H1 (cell line): ENCODE measurements at regions not wholly inside any gene's neighbourhood (a gene's known extent, or its start where the extent isn't known, plus 50 kb on each side); places are given as distances from the start of the nearest gene placed in this dataset.

Source experiments
- CTCF ChIA-PET: fragments of 300-600 bp; sonication (Branson Sonifier 250); formaldehyde crosslinking; loops from one replicate; lab custom pipeline; 2021; ENCODE audit not compliant: partially characterized antibody; lab: Charles Lee
- POLR2A ChIA-PET: fragments of 300-600 bp; sonication (Branson Sonifier 250); formaldehyde crosslinking; loops from one replicate; lab custom pipeline; 2021; ENCODE audit warnings: inconsistent platforms; ENCODE audit not compliant: partially characterized antibody; lab: Charles Lee
- DNase-seq, 2 experiments: peaks; one replicate each; pipeline versions ENCODE4 v3.0.0 to v3.0.0-alpha.2; 2010 to 2022; ENCODE audit warnings: low spot score in 2 of 2, low read depth in 1 of 2, mixed read lengths in 1 of 2
- FAIRE-seq: peaks from 2 replicates; lab custom pipeline; 2011; peaks lifted over from hg19 to GRCh38; lab: Jason Lieb, UNC
- H2AFZ ChIP-seq: 2 replicates; pipeline ENCODE4 v1.8.1; 2012; ENCODE audit warnings: low read length, inconsistent platforms
- H2AK5ac ChIP-seq: 2 replicates; pipeline ENCODE4 v1.6.1; 2013; ENCODE audit warnings: low read depth, low read length
- H2BK120ac ChIP-seq: replicated peaks from 2 replicates; pipeline ENCODE3; 2013; ENCODE audit warnings: low read depth, low read length, inconsistent platforms
- H2BK12ac ChIP-seq: 2 replicates; pipeline ENCODE4 v1.6.1; 2013; ENCODE audit warnings: low read depth, low read length
- H2BK15ac ChIP-seq: 2 replicates; pipeline ENCODE4 v1.6.1; 2013; ENCODE audit warnings: low read length
- H2BK20ac ChIP-seq: 2 replicates; pipeline ENCODE4 v1.6.1; 2013; ENCODE audit warnings: low read length
- H2BK5ac ChIP-seq: 2 replicates; pipeline ENCODE4 v1.6.1; 2013; ENCODE audit warnings: low read depth, low read length
- H3K14ac ChIP-seq: 2 replicates; pipeline ENCODE4 v1.6.1; 2013; ENCODE audit warnings: inconsistent platforms; ENCODE audit not compliant: insufficient read length
- H3K18ac ChIP-seq: 2 replicates; pipeline ENCODE4 v1.6.1; 2013; ENCODE audit warnings: low read length; ENCODE audit errors: extremely low read depth
- H3K23ac ChIP-seq: 2 replicates; pipeline ENCODE4 v1.6.1; 2013; ENCODE audit warnings: inconsistent platforms; ENCODE audit not compliant: insufficient read length
- H3K23me2 ChIP-seq: 2 replicates; pipeline ENCODE4 v1.6.1; 2013; ENCODE audit warnings: low read depth, low read length
- H3K27ac ChIP-seq: 2 replicates; pipeline ENCODE4 v1.6.1; 2011; ENCODE audit warnings: low read depth, low read length, inconsistent platforms
- H3K27me3 ChIP-seq, 4 experiments: replicated peaks in 1 of 4; 1 replicate in 1 of 4; 2 replicates in 3 of 4; pipeline versions ENCODE4 v1.6.1 to v1.8.1; 2011 to 2013; ENCODE audit warnings: low read length in 3 of 4, mild to moderate bottlenecking in 3 of 4, inconsistent platforms in 2 of 4, mixed read lengths in 2 of 4, moderate library complexity in 1 of 4; ENCODE audit not compliant: control insufficient read depth in 3 of 4, insufficient read depth in 3 of 4; ENCODE audit errors: extremely low read depth in 1 of 4
- H3K36me3 ChIP-seq, 4 experiments: 2 replicates each; pipeline versions ENCODE4 v1.6.1 to v1.8.1; 2011 to 2013; ENCODE audit warnings: mild to moderate bottlenecking in 4 of 4, low read length in 3 of 4, moderate library complexity in 2 of 4, control low read depth in 1 of 4, inconsistent platforms in 1 of 4; ENCODE audit not compliant: insufficient read depth in 4 of 4, control insufficient read depth in 2 of 4
- H3K4ac ChIP-seq: replicated peaks from 2 replicates; pipeline ENCODE3; 2013; ENCODE audit warnings: low read length, low read depth, mixed read lengths, inconsistent platforms; ENCODE audit not compliant: insufficient read length
- H3K4me1 ChIP-seq, 4 experiments: replicated peaks in 1 of 4; 1 replicate in 1 of 4; 2 replicates in 3 of 4; pipeline versions ENCODE4 v1.6.1 to v1.8.1; 2011 to 2013; ENCODE audit warnings: low read length in 3 of 4, inconsistent platforms in 2 of 4, mixed read lengths in 1 of 4; ENCODE audit not compliant: insufficient read depth in 4 of 4, control insufficient read depth in 3 of 4
- H3K4me2 ChIP-seq, 2 experiments: 2 replicates each; pipeline versions ENCODE4 v1.6.1 to v1.8.1; 2011 to 2013; ENCODE audit warnings: low read depth in 2 of 2, low read length in 2 of 2, control low read depth in 1 of 2, inconsistent platforms in 1 of 2, mild to moderate bottlenecking in 1 of 2; ENCODE audit not compliant: insufficient read depth in 1 of 2
- H3K4me3 ChIP-seq, 4 experiments: fragments of 200-600, 300-600 bp in 1 of 4; sonication (generic), shearing (Covaris generic), sonication (Bioruptor Twin) in 1 of 4; 2 replicates each; pipeline versions ENCODE4 v1.5.1 to v1.8.1; 2011 to 2016; ENCODE audit warnings: low read length in 4 of 4, low read depth in 3 of 4, control low read depth in 2 of 4, inconsistent platforms in 2 of 4, mild to moderate bottlenecking in 2 of 4, mixed read lengths in 1 of 4, moderate library complexity in 1 of 4; ENCODE audit not compliant: insufficient read depth in 2 of 4; ENCODE audit errors: extremely low read depth in 1 of 4
- H3K56ac ChIP-seq: replicated peaks from 2 replicates; pipeline ENCODE3; 2013; ENCODE audit warnings: low read depth, mild to moderate bottlenecking, mixed read lengths, low read length, inconsistent platforms; ENCODE audit not compliant: insufficient read length
- H3K79me1 ChIP-seq: 2 replicates; pipeline ENCODE4 v1.6.1; 2013; ENCODE audit warnings: low read depth, low read length, control low read depth
- H3K79me2 ChIP-seq, 2 experiments: 2 replicates each; pipeline versions ENCODE4 v1.6.1 to v1.8.1; 2012 to 2013; ENCODE audit warnings: low read length in 2 of 2, mild to moderate bottlenecking in 2 of 2, inconsistent platforms in 1 of 2; ENCODE audit not compliant: insufficient read depth in 2 of 2, control insufficient read depth in 1 of 2
- H3K9ac ChIP-seq, 4 experiments: replicated peaks in 1 of 4; 1 replicate in 1 of 4; 2 replicates in 3 of 4; pipeline versions ENCODE4 v1.6.1 to v1.8.1; 2011 to 2013; ENCODE audit warnings: low read depth in 3 of 4, low read length in 3 of 4, control low read depth in 2 of 4, mild to moderate bottlenecking in 2 of 4, moderate library complexity in 2 of 4, inconsistent platforms in 1 of 4; ENCODE audit errors: extremely low read depth in 1 of 4
- H3K9me3 ChIP-seq, 2 experiments: 2 replicates each; pipeline versions ENCODE4 v1.6.1 to v1.8.1; 2012 to 2013; ENCODE audit warnings: mild to moderate bottlenecking in 2 of 2, moderate library complexity in 2 of 2, control low read depth in 1 of 2, inconsistent platforms in 1 of 2, low read depth in 1 of 2, low read length in 1 of 2, mixed read lengths in 1 of 2; ENCODE audit not compliant: insufficient read depth in 2 of 2
- H4K20me1 ChIP-seq, 2 experiments: replicated peaks in 1 of 2; 2 replicates each; pipeline versions ENCODE3 to v1.8.1; 2011 to 2013; ENCODE audit warnings: inconsistent platforms in 2 of 2, low read length in 2 of 2, mild to moderate bottlenecking in 1 of 2; ENCODE audit not compliant: insufficient read depth in 2 of 2, control insufficient read depth in 1 of 2
- H4K5ac ChIP-seq: 2 replicates; pipeline ENCODE4 v1.6.1; 2013; ENCODE audit warnings: low read length, low read depth, mixed read lengths, inconsistent platforms; ENCODE audit not compliant: insufficient read length
- H4K8ac ChIP-seq: 2 replicates; pipeline ENCODE4 v1.8.0; 2013; ENCODE audit warnings: mild to moderate bottlenecking, moderate library complexity, low read length, inconsistent platforms; ENCODE audit not compliant: insufficient read depth; ENCODE audit errors: extremely low read depth
- H4K91ac ChIP-seq: replicated peaks from 2 replicates; pipeline ENCODE3; 2013; ENCODE audit warnings: low read length, mixed read lengths, inconsistent platforms; ENCODE audit not compliant: insufficient read length
- BCL11A ChIP-seq, 2 experiments: IDR thresholded peaks; one replicate each; pipeline ENCODE4 v1.6.1; 2011; ENCODE audit warnings: low read depth in 2 of 2, low read length in 2 of 2, mild to moderate bottlenecking in 2 of 2
- BRCA1 ChIP-seq: IDR thresholded peaks from 2 replicates; pipeline ENCODE4 v1.6.1; 2012; ENCODE audit warnings: low read depth, low read length, improper control_type of control experiment
- EZH2 ChIP-seq: fragments of 200-600 bp; sonication (generic); IDR thresholded peaks from 2 replicates; pipeline ENCODE4 v1.7.1; 2012; ENCODE audit warnings: low read depth, mild to moderate bottlenecking, moderate library complexity, low read length, inconsistent platforms; ENCODE audit not compliant: severe bottlenecking
- TEAD4 ChIP-seq: IDR thresholded peaks from 2 replicates; pipeline ENCODE4 v1.6.1; 2012; ENCODE audit warnings: low read depth, low read length, inconsistent platforms, mixed read lengths
- WGBS, 2 experiments: shearing (Covaris generic) in 1 of 2; methylation state at CpG; one replicate each; pipeline versions ENCODE4 v1.1.6 to v1.1.7; 2013 to 2015; ENCODE audit warnings: low lambda C conversion rate in 2 of 2, mixed read lengths in 2 of 2, inconsistent platforms in 1 of 2, low coverage in 1 of 2, missing lambda C conversion rate in 1 of 2; ENCODE audit not compliant: insufficient replicate concordance in 2 of 2, insufficient coverage in 1 of 2, insufficient read length in 1 of 2; ENCODE audit errors: extremely low coverage in 1 of 2, missing lambda C conversion rate in 1 of 2; 5-methylcytosine and 5-hydroxymethylcytosine counted together

DNA sequence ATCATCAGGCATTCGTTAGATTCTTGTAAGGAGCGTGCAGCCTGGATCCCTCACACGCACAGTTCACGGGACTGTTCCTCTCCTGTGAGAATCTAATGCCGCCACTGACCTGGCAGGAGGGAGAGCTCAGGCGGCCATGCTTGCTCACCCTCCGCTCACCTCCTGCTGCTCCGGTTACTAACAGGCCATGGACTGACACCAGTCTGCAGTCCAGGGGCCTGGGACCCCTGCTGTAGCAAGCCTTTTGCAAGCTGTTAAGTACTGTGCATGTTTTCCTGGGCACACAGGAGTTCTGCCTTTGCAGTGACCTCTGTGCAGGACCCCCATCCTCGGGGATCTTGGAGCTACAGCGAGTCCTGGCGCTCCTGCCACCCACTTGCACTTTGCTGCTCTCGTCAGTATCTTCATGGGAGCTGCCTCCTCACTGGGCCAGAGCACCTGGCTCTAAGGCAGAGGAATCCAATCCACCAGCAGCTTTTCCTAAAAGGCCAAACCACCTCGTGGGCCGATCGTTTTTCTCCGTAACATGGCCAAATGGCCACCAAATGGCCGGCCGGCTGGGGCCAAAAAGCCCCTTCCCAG is 230.6 kb downstream of the FOXL1 start:
- H2BK5ac ChIP-seq: no peak overlapping the region
- H3K18ac ChIP-seq: no peak overlapping the region
- H3K79me2 ChIP-seq: no peaks in the 10 kb centered on the region
- no peak for TF ChIP-seq BRCA1
- TF ChIP-seq TEAD4: no peak
- TF ChIP-seq EZH2: no peak
- TF ChIP-seq BCL11A (IDR thresholded peaks at IDR 0.05; ENCODE audit: low read depth in 2 of 2, low read length in 2 of 2): no peak
- H2BK15ac ChIP-seq: no peak overlapping the region
- H2BK120ac ChIP-seq: no peak overlapping the region
- no peak overlapping the region for H3K56ac ChIP-seq
- 87% methylated on average over 17 of the region's 18 CpGs; no CpG with 5 or more reads in 1 of the 2 experiments for WGBS, 2 experiments
- no peak overlapping the region for H2BK20ac ChIP-seq
- FAIRE-seq (no peak), DNase-seq (no peak)
- no peaks in the 10 kb centered on the region for H3K79me1 ChIP-seq
- H3K9me3 ChIP-seq: no peaks in the 10 kb centered on the region
- ChIA-PET POLR2A (interaction anchor here (1.6 kb wide), 1 partner anchor 18 kb away, joined by 3 read pairs; no protein-coding TSS in a partner anchor), CTCF (interaction anchor here (0.5 to 1.5 kb wide), 4 partner anchors 11 to 100 kb away, joined by 3 to 4 read pairs (median 3); no protein-coding TSS in a partner anchor)
- no peak overlapping the region for H4K5ac ChIP-seq
- H3K9ac ChIP-seq: no peak overlapping the region
- H4K91ac ChIP-seq: no peak overlapping the region
- no peaks in the 10 kb centered on the region for H4K20me1 ChIP-seq
- H3K23me2 ChIP-seq: no peaks in the 10 kb centered on the region
- no peak overlapping the region for H2BK12ac ChIP-seq
- no peak overlapping the region for H3K14ac ChIP-seq
- H3K27ac ChIP-seq: no peak overlapping the region
- no peak overlapping the region for H2AK5ac ChIP-seq
- peaks cover 0 to 9% (median 6%) of the 10 kb centered on the region in 4 experiments; a peak in 5 of 7 replicates for H3K27me3 ChIP-seq
- H3K4me3 ChIP-seq: no peak overlapping the region
- no peaks in the 10 kb centered on the region for H3K36me3 ChIP-seq
- H4K8ac ChIP-seq: no peak overlapping the region
- no peak overlapping the region for H3K4ac ChIP-seq
- H2AFZ ChIP-seq: no peak overlapping the region
- H3K23ac ChIP-seq: no peak overlapping the region
- H3K4me1 ChIP-seq: peaks cover 3 to 8% (median 6%) of the 10 kb centered on the region in 4 experiments; a peak in 4 of 7 replicates
- H3K4me2 ChIP-seq: no peak overlapping the region
